ENCODE measurements at regions not wholly inside any gene's neighbourhood (a gene's known extent, or its start where the extent isn't known, plus 50 kb on each side); places are given as distances from the start of the nearest gene placed in this dataset.
A peak's percentile ranks its signal among the peaks of the same experiment; 100 is the strongest.

DNA sequence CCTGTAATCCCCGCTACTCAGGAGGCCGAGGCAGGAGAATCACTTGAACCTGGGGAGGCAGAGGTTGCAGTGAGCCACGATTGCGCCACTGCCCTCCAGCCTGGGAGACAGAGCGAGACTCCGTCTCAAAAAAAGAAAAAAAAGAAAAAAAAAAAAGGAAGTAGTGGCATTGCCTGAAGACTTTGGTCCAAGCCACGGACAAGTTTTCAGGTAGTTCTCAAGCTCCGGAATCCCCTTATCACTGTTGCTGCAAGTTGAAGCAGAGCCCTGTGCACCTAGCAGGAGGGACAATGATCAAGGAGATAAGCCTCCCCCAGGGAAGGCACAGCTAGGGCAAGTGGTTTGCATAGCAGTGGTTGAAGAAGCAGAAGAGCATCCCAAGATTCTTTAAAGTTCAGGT lies 97.6 kb downstream of the MEX3B start (continued):
- TF ChIP-seq, protein P1, sequence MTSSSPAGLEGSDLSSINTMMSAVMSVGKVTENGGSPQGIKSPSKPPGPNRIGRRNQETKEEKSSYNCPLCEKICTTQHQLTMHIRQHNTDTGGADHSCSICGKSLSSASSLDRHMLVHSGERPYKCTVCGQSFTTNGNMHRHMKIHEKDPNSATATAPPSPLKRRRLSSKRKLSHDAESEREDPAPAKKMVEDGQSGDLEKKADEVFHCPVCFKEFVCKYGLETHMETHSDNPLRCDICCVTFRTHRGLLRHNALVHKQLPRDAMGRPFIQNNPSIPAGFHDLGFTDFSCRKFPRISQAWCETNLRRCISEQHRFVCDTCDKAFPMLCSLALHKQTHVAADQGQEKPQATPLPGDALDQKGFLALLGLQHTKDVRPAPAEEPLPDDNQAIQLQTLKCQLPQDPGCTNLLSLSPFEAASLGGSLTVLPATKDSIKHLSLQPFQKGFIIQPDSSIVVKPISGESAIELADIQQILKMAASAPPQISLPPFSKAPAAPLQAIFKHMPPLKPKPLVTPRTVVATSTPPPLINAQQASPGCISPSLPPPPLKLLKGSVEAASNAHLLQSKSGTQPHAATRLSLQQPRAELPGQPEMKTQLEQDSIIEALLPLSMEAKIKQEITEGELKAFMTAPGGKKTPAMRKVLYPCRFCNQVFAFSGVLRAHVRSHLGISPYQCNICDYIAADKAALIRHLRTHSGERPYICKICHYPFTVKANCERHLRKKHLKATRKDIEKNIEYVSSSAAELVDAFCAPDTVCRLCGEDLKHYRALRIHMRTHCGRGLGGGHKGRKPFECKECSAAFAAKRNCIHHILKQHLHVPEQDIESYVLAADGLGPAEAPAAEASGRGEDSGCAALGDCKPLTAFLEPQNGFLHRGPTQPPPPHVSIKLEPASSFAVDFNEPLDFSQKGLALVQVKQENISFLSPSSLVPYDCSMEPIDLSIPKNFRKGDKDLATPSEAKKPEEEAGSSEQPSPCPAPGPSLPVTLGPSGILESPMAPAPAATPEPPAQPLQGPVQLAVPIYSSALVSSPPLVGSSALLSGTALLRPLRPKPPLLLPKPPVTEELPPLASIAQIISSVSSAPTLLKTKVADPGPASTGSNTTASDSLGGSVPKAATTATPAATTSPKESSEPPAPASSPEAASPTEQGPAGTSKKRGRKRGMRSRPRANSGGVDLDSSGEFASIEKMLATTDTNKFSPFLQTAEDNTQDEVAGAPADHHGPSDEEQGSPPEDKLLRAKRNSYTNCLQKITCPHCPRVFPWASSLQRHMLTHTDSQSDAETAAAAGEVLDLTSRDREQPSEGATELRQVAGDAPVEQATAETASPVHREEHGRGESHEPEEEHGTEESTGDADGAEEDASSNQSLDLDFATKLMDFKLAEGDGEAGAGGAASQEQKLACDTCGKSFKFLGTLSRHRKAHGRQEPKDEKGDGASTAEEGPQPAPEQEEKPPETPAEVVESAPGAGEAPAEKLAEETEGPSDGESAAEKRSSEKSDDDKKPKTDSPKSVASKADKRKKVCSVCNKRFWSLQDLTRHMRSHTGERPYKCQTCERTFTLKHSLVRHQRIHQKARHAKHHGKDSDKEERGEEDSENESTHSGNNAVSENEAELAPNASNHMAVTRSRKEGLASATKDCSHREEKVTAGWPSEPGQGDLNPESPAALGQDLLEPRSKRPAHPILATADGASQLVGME (CRISPR knock-in tag; IDR thresholded peaks at IDR 0.05): no peak
- TF ChIP-seq E2F5 (CRISPR knock-in tag; IDR thresholded peaks at IDR 0.05) (no peak), ZEB2 (IDR thresholded peaks at IDR 0.05) (peak; percentile 75), KLF6 (CRISPR knock-in tag; IDR thresholded peaks at IDR 0.05; ENCODE audit: borderline replicate concordance) (no peak), ZBTB2 (IDR thresholded peaks at IDR 0.05) (no peak), CEBPB (tag; IDR thresholded peaks at IDR 0.05) (peak; percentile 83), CEBPG (CRISPR knock-in tag; IDR thresholded peaks at IDR 0.05) (peak; percentile 42; the same call in 1 of the 2 replicates), CEBPG (tag; conservative IDR thresholded peaks at IDR 0.05 in 1 of 2, IDR thresholded peaks at IDR 0.05 in 1 of 2) (no peak), OTX1 (CRISPR knock-in tag; IDR thresholded peaks at IDR 0.05) (no peak), POU5F1 (IDR thresholded peaks at IDR 0.05; ENCODE audit: borderline replicate concordance, low read depth, low read length, partially characterized antibody) (no peak), ZNF445 (CRISPR knock-in tag; IDR thresholded peaks at IDR 0.05; ENCODE audit: low read depth) (no peak), CBX8 (IDR thresholded peaks at IDR 0.05; ENCODE audit: borderline replicate concordance, extremely low read depth, low read depth, low read length, poor library complexity, severe bottlenecking) (no peak), CREB5 (CRISPR knock-in tag; IDR thresholded peaks at IDR 0.05) (no peak), ZFP1 (CRISPR knock-in tag; IDR thresholded peaks at IDR 0.05) (no peak)
